Neural cell (in vitro differentiated cells): ENCODE measurements at regions not wholly inside any gene's neighbourhood (a gene's known extent, or its start where the extent isn't known, plus 50 kb on each side); places are given as distances from the start of the nearest gene placed in this dataset.
"Not testable (repeated sequence)": the region's sequence is repeated elsewhere in the genome, so short reads cannot be mapped to it uniquely, and the experiment has no call there.

Source experiments
- H2AFZ ChIP-seq: fragments of 200-600, 300-800 bp; sonication (generic), shearing (Covaris generic); 2 replicates; pipeline ENCODE4 v1.6.0; 2014; ENCODE audit warnings: low read depth, mild to moderate bottlenecking, antibody characterized with exemption, low read length, moderate library complexity
- H3F3A ChIP-seq: fragments of 200-600 bp; shearing (Covaris generic); 2 replicates; pipeline ENCODE4 v1.6.1; 2016; ENCODE audit warnings: mild to moderate bottlenecking, moderate library complexity, mixed read lengths, antibody characterized with exemption, low read length; ENCODE audit not compliant: insufficient read depth, poor library complexity, severe bottlenecking
- H3K27ac ChIP-seq: fragments of 200-600, 300-800 bp; sonication (generic), shearing (Covaris generic); 2 replicates; pipeline ENCODE4 v1.5.1; 2014; ENCODE audit warnings: mild to moderate bottlenecking, low read length, moderate library complexity
- H3K27me3 ChIP-seq: fragments of 300-800, 200-600 bp; sonication (generic), shearing (Covaris generic); 2 replicates; pipeline ENCODE4 v1.6.0; 2014; ENCODE audit warnings: mild to moderate bottlenecking, low read depth, low read length, moderate library complexity; ENCODE audit not compliant: insufficient read depth
- H3K36me3 ChIP-seq: fragments of 300-800, 200-600 bp; sonication (generic), shearing (Covaris generic); 2 replicates; pipeline ENCODE4 v1.5.1; 2014; ENCODE audit warnings: mild to moderate bottlenecking, antibody characterized with exemption, low read length, moderate library complexity; ENCODE audit not compliant: insufficient read depth
- H3K4me2 ChIP-seq: fragments of 300-800, 200-600 bp; sonication (generic), shearing (Covaris generic); 2 replicates; pipeline ENCODE4 v1.6.0; 2014; ENCODE audit warnings: mild to moderate bottlenecking, low read length
- H3K4me3 ChIP-seq: fragments of 300-800, 200-600 bp; sonication (generic), shearing (Covaris generic); 2 replicates; pipeline ENCODE4 v1.5.1; 2014; ENCODE audit warnings: mild to moderate bottlenecking, low read length, moderate library complexity
- H3K79me2 ChIP-seq: fragments of 200-600 bp; shearing (Covaris generic); replicated peaks from 2 replicates; pipeline ENCODE4 v1.6.0; 2014; ENCODE audit warnings: mild to moderate bottlenecking, low read length, moderate library complexity; ENCODE audit not compliant: insufficient read depth
- H3K9ac ChIP-seq: fragments of 300-800, 200-600 bp; sonication (generic), shearing (Covaris generic); 2 replicates; pipeline ENCODE4 v1.6.1; 2016; ENCODE audit warnings: mild to moderate bottlenecking, low read length, mixed read lengths
- H3K9me2 ChIP-seq: fragments of 200-600 bp; shearing (Covaris generic); 2 replicates; pipeline ENCODE4 v1.6.1; 2016; ENCODE audit warnings: mild to moderate bottlenecking, low read length, mixed read lengths; ENCODE audit not compliant: insufficient read depth
- H3K9me3 ChIP-seq: fragments of 200-600, 300-800 bp; sonication (generic), shearing (Covaris generic); 2 replicates; pipeline ENCODE4 v1.6.1; 2016; ENCODE audit warnings: mild to moderate bottlenecking, mixed run types, low read length, moderate library complexity, mixed read lengths
- H4K20me1 ChIP-seq: fragments of 200-600 bp; shearing (Covaris generic); 2 replicates; pipeline ENCODE4 v1.6.1; 2016; ENCODE audit warnings: mild to moderate bottlenecking, mixed run types; ENCODE audit not compliant: insufficient read depth
- EP300 ChIP-seq: fragments of 450-650 bp; conservative IDR thresholded peaks from 2 replicates; pipeline ENCODE4 v1.6.1; 2014; ENCODE audit warnings: antibody characterized with exemption, mild to moderate bottlenecking, moderate library complexity; ENCODE audit not compliant: poor library complexity, severe bottlenecking
- EZH2 ChIP-seq: fragments of 200-600, 300-800 bp; shearing (Covaris generic), sonication (generic); IDR thresholded peaks from 2 replicates; pipeline ENCODE4 v1.6.1; 2014; ENCODE audit warnings: antibody characterized with exemption, low read length, borderline replicate concordance, mild to moderate bottlenecking; ENCODE audit not compliant: insufficient read depth, poor library complexity, severe bottlenecking
- MXI1 ChIP-seq: fragments of 450-650 bp; conservative IDR thresholded peaks from 2 replicates; pipeline ENCODE4 v1.6.1; 2014; ENCODE audit warnings: antibody characterized with exemption, mild to moderate bottlenecking; ENCODE audit not compliant: poor library complexity, severe bottlenecking
- POLR2AphosphoS5 ChIP-seq: IDR thresholded peaks from 2 replicates; pipeline ENCODE4 v1.6.1; 2012
- RAD21 ChIP-seq: fragments of 450-650 bp; conservative IDR thresholded peaks from 2 replicates; pipeline ENCODE4 v1.6.1; 2014; ENCODE audit warnings: antibody characterized with exemption, mild to moderate bottlenecking, moderate library complexity
- SMC3 ChIP-seq: fragments of 450-650 bp; conservative IDR thresholded peaks from 2 replicates; pipeline ENCODE4 v1.6.1; 2014; ENCODE audit warnings: antibody characterized with exemption, mild to moderate bottlenecking, moderate library complexity; ENCODE audit not compliant: poor library complexity
- TAF1 ChIP-seq: IDR thresholded peaks from 2 replicates; pipeline ENCODE4 v1.6.1; 2012; ENCODE audit warnings: low read depth
- TF ChIP-seq, protein P1 (sequence below): fragments of 450-650 bp; IDR thresholded peaks from 2 replicates; pipeline ENCODE4 v1.5.1; 2014; ENCODE audit warnings: antibody characterized with exemption, mild to moderate bottlenecking, moderate library complexity; ENCODE audit not compliant: poor library complexity, severe bottlenecking
- TF ChIP-seq, protein P2 (sequence below): IDR thresholded peaks from 2 replicates; pipeline ENCODE4 v1.6.1; 2012; ENCODE audit warnings: borderline replicate concordance

DNA sequence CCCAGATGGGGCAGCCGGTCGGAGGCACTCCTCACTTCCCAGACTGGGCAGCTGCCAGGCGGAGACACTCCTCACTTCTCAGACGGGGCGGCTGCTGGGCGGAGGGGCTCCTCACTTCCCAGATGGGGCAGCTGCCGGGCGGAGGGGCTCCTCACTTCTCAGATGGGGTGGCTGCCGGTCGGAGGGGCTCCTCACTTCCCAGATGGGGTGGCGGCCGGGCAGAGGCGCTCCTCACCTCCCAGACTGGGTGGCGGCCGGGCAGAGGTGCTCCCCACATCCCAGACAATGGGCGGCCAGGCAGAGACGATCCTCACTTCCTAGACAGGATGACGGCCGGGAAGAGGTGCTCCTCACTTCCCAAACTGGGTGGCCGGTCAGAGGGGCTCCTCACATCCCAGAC, 55.2 kb upstream of the DHRS4 start:
- H3K27ac ChIP-seq, H3K9me3 ChIP-seq, H3K36me3 ChIP-seq, H3K9me2 ChIP-seq, H3K27me3 ChIP-seq, H3K79me2 ChIP-seq, H4K20me1 ChIP-seq, H2AFZ ChIP-seq, H3K9ac ChIP-seq, H3K4me3 ChIP-seq, H3F3A ChIP-seq, H3K4me2 ChIP-seq: not testable (repeated sequence)

- Histone ChIP-seq H3K4me2 (no peak overlapping the region), H3K9ac (no peak overlapping the region), H3K27me3 (no peaks in the 10 kb centered on the region), H3K79me2 (no peaks in the 10 kb centered on the region), H3K36me3 (no peaks in the 10 kb centered on the region), H3K9me3 (no peaks in the 10 kb centered on the region), H4K20me1 (no peaks in the 10 kb centered on the region), H2AFZ (no peak overlapping the region), H3F3A (no peaks in the 10 kb centered on the region), H3K9me2 (no peaks in the 10 kb centered on the region), H3K4me3 (no peak overlapping the region), H3K27ac (no peak overlapping the region)
- TF ChIP-seq RAD21: no peak
- no peak for TF ChIP-seq TAF1
- TF ChIP-seq MXI1: no peak
- TF ChIP-seq EZH2: no peak
- TF ChIP-seq EP300: no peak
- TF ChIP-seq, protein P1, sequence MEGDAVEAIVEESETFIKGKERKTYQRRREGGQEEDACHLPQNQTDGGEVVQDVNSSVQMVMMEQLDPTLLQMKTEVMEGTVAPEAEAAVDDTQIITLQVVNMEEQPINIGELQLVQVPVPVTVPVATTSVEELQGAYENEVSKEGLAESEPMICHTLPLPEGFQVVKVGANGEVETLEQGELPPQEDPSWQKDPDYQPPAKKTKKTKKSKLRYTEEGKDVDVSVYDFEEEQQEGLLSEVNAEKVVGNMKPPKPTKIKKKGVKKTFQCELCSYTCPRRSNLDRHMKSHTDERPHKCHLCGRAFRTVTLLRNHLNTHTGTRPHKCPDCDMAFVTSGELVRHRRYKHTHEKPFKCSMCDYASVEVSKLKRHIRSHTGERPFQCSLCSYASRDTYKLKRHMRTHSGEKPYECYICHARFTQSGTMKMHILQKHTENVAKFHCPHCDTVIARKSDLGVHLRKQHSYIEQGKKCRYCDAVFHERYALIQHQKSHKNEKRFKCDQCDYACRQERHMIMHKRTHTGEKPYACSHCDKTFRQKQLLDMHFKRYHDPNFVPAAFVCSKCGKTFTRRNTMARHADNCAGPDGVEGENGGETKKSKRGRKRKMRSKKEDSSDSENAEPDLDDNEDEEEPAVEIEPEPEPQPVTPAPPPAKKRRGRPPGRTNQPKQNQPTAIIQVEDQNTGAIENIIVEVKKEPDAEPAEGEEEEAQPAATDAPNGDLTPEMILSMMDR: no peak
- no peak for TF ChIP-seq POLR2AphosphoS5
- no peak for TF ChIP-seq SMC3
- TF ChIP-seq, protein P2, sequence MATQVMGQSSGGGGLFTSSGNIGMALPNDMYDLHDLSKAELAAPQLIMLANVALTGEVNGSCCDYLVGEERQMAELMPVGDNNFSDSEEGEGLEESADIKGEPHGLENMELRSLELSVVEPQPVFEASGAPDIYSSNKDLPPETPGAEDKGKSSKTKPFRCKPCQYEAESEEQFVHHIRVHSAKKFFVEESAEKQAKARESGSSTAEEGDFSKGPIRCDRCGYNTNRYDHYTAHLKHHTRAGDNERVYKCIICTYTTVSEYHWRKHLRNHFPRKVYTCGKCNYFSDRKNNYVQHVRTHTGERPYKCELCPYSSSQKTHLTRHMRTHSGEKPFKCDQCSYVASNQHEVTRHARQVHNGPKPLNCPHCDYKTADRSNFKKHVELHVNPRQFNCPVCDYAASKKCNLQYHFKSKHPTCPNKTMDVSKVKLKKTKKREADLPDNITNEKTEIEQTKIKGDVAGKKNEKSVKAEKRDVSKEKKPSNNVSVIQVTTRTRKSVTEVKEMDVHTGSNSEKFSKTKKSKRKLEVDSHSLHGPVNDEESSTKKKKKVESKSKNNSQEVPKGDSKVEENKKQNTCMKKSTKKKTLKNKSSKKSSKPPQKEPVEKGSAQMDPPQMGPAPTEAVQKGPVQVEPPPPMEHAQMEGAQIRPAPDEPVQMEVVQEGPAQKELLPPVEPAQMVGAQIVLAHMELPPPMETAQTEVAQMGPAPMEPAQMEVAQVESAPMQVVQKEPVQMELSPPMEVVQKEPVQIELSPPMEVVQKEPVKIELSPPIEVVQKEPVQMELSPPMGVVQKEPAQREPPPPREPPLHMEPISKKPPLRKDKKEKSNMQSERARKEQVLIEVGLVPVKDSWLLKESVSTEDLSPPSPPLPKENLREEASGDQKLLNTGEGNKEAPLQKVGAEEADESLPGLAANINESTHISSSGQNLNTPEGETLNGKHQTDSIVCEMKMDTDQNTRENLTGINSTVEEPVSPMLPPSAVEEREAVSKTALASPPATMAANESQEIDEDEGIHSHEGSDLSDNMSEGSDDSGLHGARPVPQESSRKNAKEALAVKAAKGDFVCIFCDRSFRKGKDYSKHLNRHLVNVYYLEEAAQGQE: no peak
Observed at GRCh38 chr14:23899788-23900187, 53.8 kb upstream of the DHRS4 start.

DNA sequence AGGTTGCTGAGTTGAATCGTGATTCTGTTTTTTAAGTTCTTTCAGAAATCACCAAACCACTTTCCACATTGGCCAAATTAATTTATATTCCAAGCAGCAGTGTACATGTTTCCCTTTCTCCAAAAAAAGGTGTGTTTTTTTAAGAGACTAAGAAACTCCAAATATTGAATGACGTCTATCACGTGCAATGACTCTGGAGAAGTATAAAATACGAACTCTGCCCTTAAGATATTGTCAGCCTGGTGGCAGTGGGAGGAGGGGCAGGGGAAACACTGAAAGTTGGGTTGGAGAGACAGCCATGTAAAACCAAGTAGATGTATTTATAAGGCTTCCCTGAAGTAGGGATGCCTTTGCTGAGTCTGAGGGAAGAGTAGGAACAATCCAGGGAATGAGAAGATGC, 50.1 kb upstream of the DHRS4 start:
- TF ChIP-seq SMC3 (no peak), TAF1 (no peak), MXI1 (no peak)
- TF ChIP-seq, protein P1: no peak
- TF ChIP-seq, protein P2: no peak
- Histone ChIP-seq H3K79me2 (no peaks in the 10 kb centered on the region), H2AFZ (no peak overlapping the region), H3F3A (no peaks in the 10 kb centered on the region), H3K4me3 (no peak overlapping the region), H3K27me3 (no peaks in the 10 kb centered on the region), H3K36me3 (no peaks in the 10 kb centered on the region), H3K9me2 (no peaks in the 10 kb centered on the region), H3K27ac (no peak overlapping the region), H3K9ac (no peak overlapping the region), H3K9me3 (no peaks in the 10 kb centered on the region), H3K4me2 (no peak overlapping the region), H4K20me1 (no peaks in the 10 kb centered on the region)
